Non-pigmented ciliary epithelial cell (primary cell): ENCODE measurements at regions not wholly inside any gene's neighbourhood (a gene's known extent, or its start where the extent isn't known, plus 50 kb on each side); places are given as distances from the start of the nearest gene placed in this dataset.

Source experiments
- DNase-seq: peaks from one replicate; pipeline ENCODE4 v3.0.0-alpha.2; 2010; ENCODE audit warnings: low read depth

DNA sequence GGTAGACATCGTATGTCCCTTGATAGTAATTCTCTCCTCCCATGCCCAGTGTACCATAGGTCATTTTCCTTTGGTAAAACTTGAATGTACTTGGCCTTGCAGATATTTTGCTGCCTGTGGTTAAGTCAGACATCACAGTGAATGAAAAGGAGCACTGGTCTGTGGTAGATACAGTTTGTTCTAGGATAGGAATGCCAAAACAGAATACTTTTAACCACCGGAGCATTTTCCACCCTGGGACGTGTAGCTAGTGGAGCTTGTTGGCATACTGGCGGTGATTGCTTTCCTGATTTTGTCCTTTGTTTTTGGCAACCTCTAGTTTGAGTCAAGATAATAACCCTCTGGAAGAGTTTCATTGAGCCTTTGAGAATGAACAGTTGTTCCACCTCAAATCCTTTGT is 92.0 kb upstream of the BMPER start:
- DNase-seq = no peak

DNA sequence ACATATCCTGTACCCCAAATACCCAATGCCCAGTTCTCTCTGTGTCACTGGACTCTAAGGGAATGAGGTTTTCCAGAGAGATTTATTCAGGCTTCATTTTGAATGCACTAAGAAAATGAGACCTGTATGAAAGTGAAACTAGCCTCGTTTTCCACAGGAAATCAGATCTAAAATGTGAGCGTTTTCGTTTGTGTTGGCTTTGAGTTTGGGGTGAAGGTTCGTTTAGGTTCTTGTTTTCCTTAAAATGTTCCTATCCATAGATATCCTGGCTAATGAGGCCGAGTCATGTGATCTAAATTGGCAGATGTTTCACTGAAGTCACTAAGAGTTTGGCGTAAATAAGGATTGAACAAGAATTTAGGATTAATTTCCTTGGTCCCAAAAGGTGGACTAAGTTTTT is 90.9 kb upstream of the BMPER start:
- no peak for DNase-seq

DNA sequence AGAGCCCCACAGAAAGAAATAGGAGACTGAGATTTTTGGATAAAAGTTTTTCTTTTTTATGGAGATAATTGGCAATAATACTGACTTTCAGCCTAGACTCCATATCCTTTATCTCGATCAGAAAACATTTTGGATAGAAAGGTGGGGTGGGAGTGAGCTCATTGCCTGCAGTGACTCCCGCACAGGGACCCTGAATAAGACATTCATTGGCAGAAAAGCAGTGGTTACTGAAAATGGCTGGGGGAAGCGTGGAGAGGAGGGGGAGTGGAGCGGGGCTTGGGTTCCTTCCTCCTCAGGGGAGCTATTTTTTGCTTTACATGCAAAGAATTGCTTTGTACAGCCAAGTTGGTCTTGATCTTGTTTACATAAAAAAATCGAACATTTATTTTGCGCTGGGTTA is 90.4 kb upstream of the BMPER start:
- no peak for DNase-seq

DNA sequence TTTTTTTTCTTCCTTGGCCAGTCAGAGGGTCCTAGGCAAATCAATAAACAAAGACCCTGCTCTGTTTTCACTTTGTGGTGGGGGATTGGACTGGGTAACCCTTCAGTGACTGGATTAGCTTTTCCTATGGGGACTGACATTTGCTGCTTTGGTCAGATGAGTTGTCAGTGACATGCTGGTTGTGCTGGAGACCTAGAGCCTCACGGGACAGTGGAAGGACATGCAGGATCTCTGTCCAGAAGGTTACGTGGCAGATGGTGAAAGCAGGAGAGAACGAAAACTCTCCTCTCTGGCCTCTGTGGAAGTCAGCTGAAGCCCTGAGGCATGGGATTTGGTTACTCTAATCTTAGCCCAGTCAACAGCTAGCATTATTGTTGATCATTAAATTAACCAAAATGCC is 90.0 kb upstream of the BMPER start:
- DNase-seq = no peak

DNA sequence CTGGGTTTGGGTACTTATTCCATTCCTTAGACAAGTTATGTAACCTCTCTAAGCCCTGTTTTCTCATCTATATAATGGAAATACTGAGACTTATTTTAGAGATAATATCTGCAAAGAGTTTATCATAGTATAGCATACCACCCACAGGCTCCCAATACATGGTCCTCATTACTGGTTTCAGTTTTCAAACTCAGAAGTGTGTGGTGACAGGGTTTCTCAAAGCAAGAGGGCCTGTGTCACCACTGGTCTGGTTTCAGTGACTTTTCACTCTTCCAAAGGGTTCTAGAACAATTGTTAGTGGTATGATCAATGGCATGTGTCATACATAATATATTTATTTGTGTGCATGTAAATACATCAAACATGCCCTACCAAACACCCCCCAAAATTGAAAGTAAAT is 89.2 kb upstream of the BMPER start:
- DNase-seq = no peak

DNA sequence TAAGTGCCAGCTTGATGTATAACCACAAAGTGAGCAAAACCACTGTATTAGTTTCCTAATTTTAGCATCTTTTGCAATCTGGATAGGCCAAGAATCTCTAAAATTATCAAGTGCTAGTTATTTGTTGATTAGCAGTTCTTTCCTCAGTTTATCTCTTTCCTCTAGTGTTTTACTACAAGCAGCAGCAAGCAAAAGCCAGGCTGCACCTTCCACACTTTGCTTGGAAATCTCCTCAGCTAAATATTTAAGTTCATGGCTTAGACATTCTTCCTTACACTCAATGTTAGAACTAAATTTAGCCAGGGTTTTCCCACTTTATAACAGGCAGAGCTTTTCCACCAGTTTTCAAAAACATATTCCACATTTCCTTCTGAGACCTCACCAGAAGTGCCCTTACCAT is 85.7 kb upstream of the BMPER start:
- no peak for DNase-seq

DNA sequence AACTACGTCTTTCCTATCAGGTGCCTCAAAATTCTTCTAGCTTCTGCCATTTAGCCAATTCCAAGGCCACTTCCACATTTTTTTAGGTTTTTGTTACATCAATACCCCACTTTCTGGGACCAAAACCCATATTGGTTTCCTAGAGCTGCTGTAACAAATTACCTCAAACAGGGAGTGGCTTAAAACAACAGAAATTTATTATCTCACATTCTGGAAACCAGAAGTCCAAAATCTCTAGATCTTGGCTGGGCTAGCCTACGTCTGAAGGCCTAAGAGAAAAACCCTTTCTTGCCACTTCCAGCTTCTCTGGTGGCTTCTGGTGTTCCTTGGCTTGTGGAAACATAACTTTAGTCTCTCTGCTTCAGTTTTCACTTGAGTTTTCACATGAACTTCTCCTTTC is 85.1 kb upstream of the BMPER start:
- DNase-seq = no peak

DNA sequence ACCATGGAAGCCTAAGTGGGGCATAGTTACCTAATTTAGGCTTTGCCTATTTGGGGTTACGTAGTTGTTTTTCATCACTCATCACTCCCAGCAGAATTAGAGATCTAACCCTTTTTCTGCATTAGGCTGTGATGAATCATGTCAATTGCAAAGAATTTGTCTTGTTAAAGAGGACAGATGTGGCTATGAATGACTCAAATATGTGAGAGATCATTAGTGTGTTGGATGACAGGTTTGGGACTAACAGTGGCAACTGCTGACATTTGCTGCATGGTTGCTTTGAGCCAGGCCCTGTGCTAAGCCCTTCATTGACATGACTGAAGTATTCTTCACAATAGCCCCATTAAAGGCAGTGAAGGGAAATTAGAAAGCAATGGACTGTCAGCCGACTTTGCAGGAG is 83.4 kb upstream of the BMPER start:
- no peak for DNase-seq

DNA sequence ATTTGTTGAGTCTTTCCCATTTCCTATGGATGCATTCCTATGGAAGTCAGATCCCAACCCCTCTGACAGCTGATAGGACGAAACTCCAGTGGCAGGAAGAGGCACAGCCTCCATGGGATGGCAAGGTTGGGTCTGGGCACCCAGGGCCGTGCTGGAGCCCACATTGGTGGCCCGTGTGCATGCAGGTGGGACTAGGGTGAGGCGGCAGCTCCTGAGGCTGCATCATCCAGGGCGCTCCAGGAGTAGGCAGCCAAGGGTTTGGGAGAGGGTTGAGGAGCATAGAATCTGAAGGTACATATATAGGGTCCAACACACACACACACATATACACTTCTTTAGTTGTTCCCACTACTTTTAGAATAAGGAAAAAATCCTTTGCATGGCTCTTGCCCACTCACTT is 81.4 kb upstream of the BMPER start:
- DNase-seq = no peak

DNA sequence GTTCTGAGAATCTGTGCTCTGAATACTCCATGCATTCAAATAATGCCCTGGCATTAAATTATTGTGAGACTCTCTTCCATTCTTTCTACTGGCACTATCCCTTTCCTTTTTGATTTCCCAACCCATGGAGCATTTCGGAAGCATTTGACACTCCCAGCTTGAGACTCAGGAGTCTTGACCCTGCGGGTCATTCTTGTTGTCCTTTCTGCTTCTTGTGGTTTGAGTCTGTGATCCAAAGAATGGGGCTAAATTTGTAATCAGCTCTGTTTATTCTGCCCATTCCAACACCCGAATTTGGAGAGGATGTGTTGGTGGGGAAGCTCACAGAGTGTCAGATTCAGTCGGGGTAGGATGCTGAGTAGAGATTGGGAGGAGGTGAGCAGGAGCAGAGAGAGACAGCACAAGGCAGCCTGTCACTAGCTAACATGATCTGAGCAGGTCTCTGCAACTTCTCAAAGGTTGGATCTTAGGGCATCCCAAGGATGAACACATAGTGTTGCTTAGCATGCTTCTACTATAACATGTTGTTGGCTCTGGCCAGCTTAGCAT is 80.4 kb upstream of the BMPER start:
- DNase-seq = no peak

DNA sequence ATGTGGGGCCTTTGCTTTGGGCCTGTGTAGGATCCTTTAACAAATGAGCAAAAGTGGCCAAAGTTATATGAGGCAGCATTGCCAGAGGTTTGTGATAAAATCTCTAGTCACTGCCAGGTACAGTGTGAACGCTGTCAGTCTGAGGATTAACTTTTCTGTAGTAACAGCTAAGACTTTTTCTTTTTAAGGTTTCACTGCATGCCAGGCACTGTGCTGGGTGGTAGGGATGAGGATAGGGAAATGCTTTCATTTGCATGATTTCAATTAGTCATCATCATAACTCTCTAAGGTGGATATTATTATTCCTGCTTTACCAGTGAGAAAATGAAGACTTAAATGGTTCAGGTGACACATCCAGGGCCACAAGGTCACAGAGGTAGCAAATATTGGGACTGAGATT is 79.7 kb upstream of the BMPER start:
- no peak for DNase-seq

DNA sequence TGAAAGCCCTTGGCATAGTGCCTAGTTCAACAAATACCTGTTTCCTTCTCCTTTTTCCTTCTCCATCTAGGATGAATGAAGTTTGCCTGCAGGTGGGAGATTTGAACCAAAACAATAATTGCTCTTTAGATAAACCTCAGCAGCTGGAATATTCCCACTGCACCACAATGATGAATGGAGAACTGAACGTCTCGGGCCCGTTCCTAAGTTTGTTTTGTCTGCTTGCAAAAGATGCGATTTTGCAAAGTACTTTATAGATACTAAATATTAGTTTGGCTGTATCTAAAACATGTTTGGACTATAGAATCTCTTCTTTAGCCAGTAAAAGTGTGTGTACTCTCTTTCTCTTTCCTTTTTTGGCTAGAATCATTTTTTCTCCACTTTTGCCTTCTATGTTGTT is 75.8 kb upstream of the BMPER start:
- no peak for DNase-seq

DNA sequence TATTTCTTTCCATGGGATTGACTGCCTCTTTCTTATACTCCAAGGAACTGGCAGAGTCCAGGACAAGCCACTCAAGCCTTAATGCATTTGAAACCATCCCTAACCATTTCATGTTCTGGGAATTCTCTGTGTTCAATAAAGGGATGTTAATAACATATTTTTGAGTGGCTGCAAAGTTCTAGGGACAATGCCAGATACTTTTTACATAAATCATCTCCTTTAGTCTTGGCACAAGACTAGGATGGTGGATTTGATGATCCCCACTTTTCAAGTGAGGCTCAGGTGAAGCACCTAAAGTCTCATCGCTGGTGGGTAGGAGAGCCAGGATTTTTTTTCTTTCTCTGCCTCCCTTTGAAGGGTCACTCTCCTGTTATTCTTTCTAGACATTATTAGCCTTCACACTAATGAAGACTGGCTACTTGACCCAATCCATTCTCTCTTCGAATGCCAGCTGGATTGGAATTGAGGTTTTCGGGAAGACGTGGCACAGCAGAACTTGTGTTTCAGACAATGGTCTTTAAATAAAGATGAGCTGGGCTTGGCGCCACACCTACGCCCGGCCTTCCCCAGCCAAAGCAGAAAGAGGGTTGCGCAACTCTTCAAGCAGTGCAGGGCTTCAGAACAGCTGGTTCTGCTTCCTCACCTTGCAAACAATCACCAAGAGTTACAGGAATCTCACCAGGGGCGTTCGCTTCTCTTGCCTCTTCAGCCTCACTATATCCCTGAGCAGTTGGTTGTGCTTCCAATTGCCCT is 73.8 kb upstream of the BMPER start:
- no peak for DNase-seq

DNA sequence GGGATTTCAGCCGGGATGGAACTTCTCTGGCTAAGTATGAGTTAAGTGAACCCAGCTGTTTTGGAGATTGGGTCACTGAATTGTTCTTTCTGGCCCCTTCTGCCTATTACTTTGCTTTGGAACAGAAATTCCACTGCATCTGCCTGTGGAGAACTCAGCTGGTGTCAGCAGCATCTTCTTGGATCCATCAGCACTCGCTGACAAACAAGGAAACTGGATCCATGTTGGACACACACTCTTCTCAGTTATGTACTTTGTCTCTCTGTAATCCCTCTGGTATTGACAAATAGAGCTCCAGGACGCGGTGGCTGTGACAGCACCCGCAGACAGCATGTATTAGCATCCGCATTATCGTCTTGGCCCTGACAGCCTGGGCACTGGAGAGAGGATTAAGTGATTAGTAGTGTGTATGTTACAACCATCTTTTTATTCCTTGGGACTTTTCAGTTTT is 73.0 kb upstream of the BMPER start:
- DNase-seq = no peak

DNA sequence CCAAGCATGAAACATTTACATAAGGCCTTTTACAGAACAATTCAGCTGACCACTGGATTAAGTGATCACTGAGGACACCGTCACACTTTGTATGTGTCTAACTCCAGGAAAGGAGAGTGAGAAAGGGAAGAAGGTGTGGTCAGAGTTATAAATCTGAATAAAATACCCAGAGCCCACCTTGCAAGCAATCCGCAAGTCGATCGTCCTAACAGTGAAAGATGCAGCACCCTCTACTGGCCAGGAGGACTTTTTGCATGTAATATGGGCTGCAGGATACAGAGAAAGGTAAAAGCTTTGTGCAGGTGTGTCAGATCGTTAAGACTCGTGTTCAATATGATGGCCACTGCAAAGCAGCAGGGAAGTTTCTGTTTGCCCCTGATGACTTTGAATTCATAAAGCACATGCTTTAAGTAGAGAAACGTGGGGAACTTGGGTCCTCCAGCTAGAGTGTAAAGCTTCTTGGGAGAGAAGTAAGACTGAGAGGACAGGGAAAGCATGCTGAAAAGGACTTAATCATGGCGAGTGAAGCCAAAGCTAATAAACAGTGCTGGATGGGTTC is 68.5 kb upstream of the BMPER start:
- DNase-seq = no peak

DNA sequence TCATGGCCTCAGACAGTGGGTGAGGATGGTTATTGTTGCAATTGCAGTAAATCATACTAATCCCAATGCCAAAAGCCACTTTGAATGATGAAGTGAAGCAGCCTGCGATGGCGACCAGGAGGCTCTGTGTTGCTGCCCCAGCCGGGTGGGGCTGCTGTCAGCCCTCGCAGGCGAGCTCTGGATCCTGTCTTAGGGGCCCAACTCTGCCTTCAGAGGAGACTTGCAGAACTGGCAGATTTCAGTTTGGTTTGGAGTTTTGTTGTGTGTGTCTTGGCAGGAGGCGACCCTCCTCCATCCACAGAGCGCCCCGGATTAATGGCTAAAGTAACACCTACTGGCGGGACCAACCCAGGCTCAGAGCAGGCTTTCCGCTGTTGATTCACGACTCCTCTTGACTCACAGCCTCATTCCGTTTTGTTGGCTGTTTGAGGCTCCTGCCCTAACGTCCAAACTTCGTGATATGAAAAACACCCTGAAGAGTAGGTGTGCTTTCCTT is 67.9 kb upstream of the BMPER start:
- DNase-seq = no peak

DNA sequence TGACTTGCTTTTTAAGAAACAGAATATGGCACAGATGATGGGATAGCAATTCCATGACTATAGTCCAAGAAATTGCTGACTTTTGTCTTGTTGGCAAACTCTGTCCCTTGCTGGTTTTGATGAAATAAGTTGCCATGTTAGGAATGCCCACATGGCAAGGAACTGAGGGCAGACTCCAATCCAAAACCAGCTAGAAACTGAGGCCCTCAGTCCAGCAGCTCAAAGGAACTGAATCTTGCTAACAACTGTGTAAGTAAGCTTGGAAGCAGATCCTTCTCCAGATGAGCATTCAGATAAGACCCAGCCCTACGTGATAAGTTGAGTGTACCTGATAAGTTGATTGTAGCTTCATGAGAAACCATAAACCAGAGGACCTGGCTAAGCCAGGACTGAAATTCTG is 64.3 kb upstream of the BMPER start:
- no peak for DNase-seq

DNA sequence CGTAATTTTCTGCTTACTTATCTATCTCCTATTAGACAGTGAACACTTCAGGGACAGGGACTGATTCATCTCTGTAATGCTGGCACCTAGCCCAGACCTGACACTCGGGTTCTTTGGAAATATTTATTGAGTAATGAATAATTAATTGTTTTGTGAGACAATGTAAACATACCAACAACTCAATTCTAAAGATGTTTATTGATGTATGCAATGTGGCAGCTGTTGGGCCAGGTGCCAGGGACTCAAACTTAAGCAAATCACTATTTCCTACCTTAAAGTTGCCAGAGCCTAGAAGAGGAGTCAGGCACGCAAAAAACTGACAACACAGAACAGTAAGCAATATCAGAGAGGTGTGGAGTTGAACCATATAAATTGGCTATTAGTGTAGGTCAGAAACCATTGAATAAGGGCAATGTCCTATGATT is 63.6 kb upstream of the BMPER start:
- DNase-seq = no peak

DNA sequence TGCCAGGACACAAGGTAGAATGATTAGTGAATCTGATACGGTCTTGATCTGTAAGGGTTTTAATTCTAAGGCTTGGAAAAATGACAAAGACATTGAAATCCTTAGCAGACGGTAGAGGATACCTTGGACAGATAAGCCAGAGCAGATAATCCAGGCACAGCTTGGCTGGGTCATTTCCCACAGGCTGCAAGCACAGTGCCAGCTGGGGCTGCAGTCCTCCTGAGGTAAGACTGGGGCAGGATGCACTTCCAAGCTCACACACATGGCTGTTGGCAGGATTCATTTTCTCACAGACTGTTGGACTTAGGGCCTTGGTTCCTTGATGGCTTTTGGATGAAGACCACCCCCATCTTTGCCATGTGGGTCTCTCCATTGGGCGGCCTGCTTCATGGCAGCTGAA is 63.2 kb upstream of the BMPER start:
- DNase-seq = no peak

DNA sequence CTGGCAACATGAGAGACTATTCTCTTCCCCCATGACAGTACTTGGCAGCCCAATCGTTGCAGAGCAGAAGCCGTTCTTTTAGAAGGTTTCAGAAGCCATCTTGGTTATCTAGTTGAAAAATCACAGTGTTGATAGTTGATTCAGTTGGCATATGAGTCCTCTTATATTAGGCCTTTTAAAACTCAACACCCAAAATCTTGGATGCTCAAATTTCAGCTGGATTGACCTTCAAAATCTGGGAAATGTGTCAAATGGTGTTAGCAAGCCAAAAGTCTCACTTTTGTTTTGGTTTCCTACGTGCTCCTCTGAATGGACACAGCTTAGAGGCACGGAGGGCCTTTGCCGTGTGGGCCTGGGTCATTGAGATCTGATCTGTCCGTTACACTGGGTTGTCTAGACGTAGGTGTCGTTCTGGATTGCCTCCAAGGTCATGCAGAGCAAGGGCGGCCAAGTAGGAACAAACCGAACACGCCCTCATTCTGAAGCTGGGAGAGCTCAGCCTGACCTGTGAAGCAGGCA is 59.3 kb upstream of the BMPER start:
- no peak for DNase-seq

DNA sequence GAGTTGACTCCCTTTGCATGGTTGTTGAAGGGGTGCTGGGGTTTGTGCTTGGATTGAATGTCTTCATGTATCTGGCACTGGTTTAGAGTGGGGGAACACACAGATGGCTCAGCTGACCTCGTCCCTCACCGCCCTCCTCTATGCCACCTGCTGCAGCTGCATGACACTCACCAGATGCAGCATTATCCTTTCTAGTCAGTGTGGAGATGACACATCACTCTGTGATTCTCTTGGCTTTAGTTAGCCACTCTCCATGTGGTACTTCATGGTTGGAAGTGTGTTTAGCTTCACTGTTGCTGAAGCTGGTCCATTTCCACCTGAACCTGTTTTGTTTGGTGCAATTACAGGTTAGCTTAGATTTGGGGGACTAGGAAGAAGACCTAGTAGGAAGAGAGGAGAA is 56.3 kb upstream of the BMPER start:
- DNase-seq = no peak

DNA sequence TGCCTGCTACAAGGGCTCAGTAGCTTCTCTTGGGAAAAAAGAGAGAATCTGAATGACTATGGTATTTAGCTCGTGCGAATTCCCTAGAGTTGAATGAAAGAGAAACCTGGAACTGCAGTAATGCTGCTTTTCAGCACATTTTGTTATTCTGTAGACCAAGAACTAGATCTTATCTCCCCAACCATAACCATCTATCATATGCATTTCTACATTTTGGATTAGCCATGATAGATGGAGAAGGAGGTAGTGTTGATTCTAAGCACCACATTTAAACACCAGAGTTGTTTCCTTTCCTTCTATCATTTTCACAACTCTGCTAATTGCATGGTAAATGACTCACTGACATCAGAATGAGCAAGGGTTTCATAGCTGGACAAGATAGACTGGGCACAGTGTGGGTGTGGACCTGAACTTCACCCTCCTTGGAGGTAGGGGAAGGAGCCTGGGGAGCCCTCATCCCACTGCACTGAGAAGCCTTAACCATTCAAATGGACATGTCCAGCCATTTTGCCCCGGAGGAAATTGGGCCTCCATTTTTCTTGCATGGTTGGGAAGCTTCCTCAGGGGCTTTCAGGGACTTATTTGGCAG is 55.3 kb upstream of the BMPER start:
- DNase-seq = no peak

DNA sequence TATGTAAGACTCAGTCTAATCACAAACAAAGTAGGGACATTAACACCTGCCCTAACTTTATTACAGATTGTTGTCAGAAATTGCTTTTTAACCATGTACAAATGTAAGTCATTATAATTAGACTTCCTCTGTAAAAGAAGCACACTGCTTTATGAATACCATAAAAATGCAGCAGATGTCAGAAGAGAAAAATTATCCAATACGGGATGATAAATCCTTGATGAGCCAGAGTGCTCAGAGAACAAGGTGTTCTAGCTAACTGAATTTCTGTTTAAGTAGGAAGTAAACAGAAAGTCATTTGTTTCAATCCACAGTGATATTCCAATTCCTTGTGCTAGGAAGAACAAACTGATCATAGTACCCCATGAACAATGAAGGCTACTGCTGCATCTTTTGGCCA is 54.6 kb upstream of the BMPER start:
- DNase-seq = no peak
